H1 (cell line): ENCODE measurements at regions not wholly inside any gene's neighbourhood (a gene's known extent, or its start where the extent isn't known, plus 50 kb on each side); places are given as distances from the start of the nearest gene placed in this dataset.

Experiments
- CTCF ChIA-PET: fragments of 300-600 bp; sonication (Branson Sonifier 250); formaldehyde crosslinking; loops from one replicate; lab custom pipeline; 2021; ENCODE audit not compliant: partially characterized antibody; lab: Charles Lee
- POLR2A ChIA-PET: fragments of 300-600 bp; sonication (Branson Sonifier 250); formaldehyde crosslinking; loops from one replicate; lab custom pipeline; 2021; ENCODE audit warnings: inconsistent platforms; ENCODE audit not compliant: partially characterized antibody; lab: Charles Lee
- DNase-seq, 2 experiments: peaks; one replicate each; pipeline versions ENCODE4 v3.0.0 to v3.0.0-alpha.2; 2010 to 2022; ENCODE audit warnings: low spot score in 2 of 2, low read depth in 1 of 2, mixed read lengths in 1 of 2
- FAIRE-seq: peaks from 2 replicates; lab custom pipeline; 2011; peaks lifted over from hg19 to GRCh38; lab: Jason Lieb, UNC
- H2AFZ ChIP-seq: 2 replicates; pipeline ENCODE4 v1.8.1; 2012; ENCODE audit warnings: low read length, inconsistent platforms
- H2AK5ac ChIP-seq: 2 replicates; pipeline ENCODE4 v1.6.1; 2013; ENCODE audit warnings: low read depth, low read length
- H2BK120ac ChIP-seq: replicated peaks from 2 replicates; pipeline ENCODE3; 2013; ENCODE audit warnings: low read depth, low read length, inconsistent platforms
- H2BK12ac ChIP-seq: 2 replicates; pipeline ENCODE4 v1.6.1; 2013; ENCODE audit warnings: low read depth, low read length
- H2BK15ac ChIP-seq: 2 replicates; pipeline ENCODE4 v1.6.1; 2013; ENCODE audit warnings: low read length
- H2BK20ac ChIP-seq: 2 replicates; pipeline ENCODE4 v1.6.1; 2013; ENCODE audit warnings: low read length
- H2BK5ac ChIP-seq: 2 replicates; pipeline ENCODE4 v1.6.1; 2013; ENCODE audit warnings: low read depth, low read length
- H3K14ac ChIP-seq: 2 replicates; pipeline ENCODE4 v1.6.1; 2013; ENCODE audit warnings: inconsistent platforms; ENCODE audit not compliant: insufficient read length
- H3K18ac ChIP-seq: 2 replicates; pipeline ENCODE4 v1.6.1; 2013; ENCODE audit warnings: low read length; ENCODE audit errors: extremely low read depth
- H3K23ac ChIP-seq: 2 replicates; pipeline ENCODE4 v1.6.1; 2013; ENCODE audit warnings: inconsistent platforms; ENCODE audit not compliant: insufficient read length
- H3K23me2 ChIP-seq: 2 replicates; pipeline ENCODE4 v1.6.1; 2013; ENCODE audit warnings: low read depth, low read length
- H3K27ac ChIP-seq: 2 replicates; pipeline ENCODE4 v1.6.1; 2011; ENCODE audit warnings: low read depth, low read length, inconsistent platforms
- H3K27me3 ChIP-seq, 4 experiments: replicated peaks in 1 of 4; 1 replicate in 1 of 4; 2 replicates in 3 of 4; pipeline versions ENCODE4 v1.6.1 to v1.8.1; 2011 to 2013; ENCODE audit warnings: low read length in 3 of 4, mild to moderate bottlenecking in 3 of 4, inconsistent platforms in 2 of 4, mixed read lengths in 2 of 4, moderate library complexity in 1 of 4; ENCODE audit not compliant: control insufficient read depth in 3 of 4, insufficient read depth in 3 of 4; ENCODE audit errors: extremely low read depth in 1 of 4
- H3K36me3 ChIP-seq, 4 experiments: 2 replicates each; pipeline versions ENCODE4 v1.6.1 to v1.8.1; 2011 to 2013; ENCODE audit warnings: mild to moderate bottlenecking in 4 of 4, low read length in 3 of 4, moderate library complexity in 2 of 4, control low read depth in 1 of 4, inconsistent platforms in 1 of 4; ENCODE audit not compliant: insufficient read depth in 4 of 4, control insufficient read depth in 2 of 4
- H3K4ac ChIP-seq: replicated peaks from 2 replicates; pipeline ENCODE3; 2013; ENCODE audit warnings: low read length, low read depth, mixed read lengths, inconsistent platforms; ENCODE audit not compliant: insufficient read length
- H3K4me1 ChIP-seq, 4 experiments: replicated peaks in 1 of 4; 1 replicate in 1 of 4; 2 replicates in 3 of 4; pipeline versions ENCODE4 v1.6.1 to v1.8.1; 2011 to 2013; ENCODE audit warnings: low read length in 3 of 4, inconsistent platforms in 2 of 4, mixed read lengths in 1 of 4; ENCODE audit not compliant: insufficient read depth in 4 of 4, control insufficient read depth in 3 of 4
- H3K4me2 ChIP-seq, 2 experiments: 2 replicates each; pipeline versions ENCODE4 v1.6.1 to v1.8.1; 2011 to 2013; ENCODE audit warnings: low read depth in 2 of 2, low read length in 2 of 2, control low read depth in 1 of 2, inconsistent platforms in 1 of 2, mild to moderate bottlenecking in 1 of 2; ENCODE audit not compliant: insufficient read depth in 1 of 2
- H3K4me3 ChIP-seq, 4 experiments: fragments of 200-600, 300-600 bp in 1 of 4; sonication (generic), shearing (Covaris generic), sonication (Bioruptor Twin) in 1 of 4; 2 replicates each; pipeline versions ENCODE4 v1.5.1 to v1.8.1; 2011 to 2016; ENCODE audit warnings: low read length in 4 of 4, low read depth in 3 of 4, control low read depth in 2 of 4, inconsistent platforms in 2 of 4, mild to moderate bottlenecking in 2 of 4, mixed read lengths in 1 of 4, moderate library complexity in 1 of 4; ENCODE audit not compliant: insufficient read depth in 2 of 4; ENCODE audit errors: extremely low read depth in 1 of 4
- H3K56ac ChIP-seq: replicated peaks from 2 replicates; pipeline ENCODE3; 2013; ENCODE audit warnings: low read depth, mild to moderate bottlenecking, mixed read lengths, low read length, inconsistent platforms; ENCODE audit not compliant: insufficient read length
- H3K79me1 ChIP-seq: 2 replicates; pipeline ENCODE4 v1.6.1; 2013; ENCODE audit warnings: low read depth, low read length, control low read depth
- H3K79me2 ChIP-seq, 2 experiments: 2 replicates each; pipeline versions ENCODE4 v1.6.1 to v1.8.1; 2012 to 2013; ENCODE audit warnings: low read length in 2 of 2, mild to moderate bottlenecking in 2 of 2, inconsistent platforms in 1 of 2; ENCODE audit not compliant: insufficient read depth in 2 of 2, control insufficient read depth in 1 of 2
- H3K9ac ChIP-seq, 4 experiments: replicated peaks in 1 of 4; 1 replicate in 1 of 4; 2 replicates in 3 of 4; pipeline versions ENCODE4 v1.6.1 to v1.8.1; 2011 to 2013; ENCODE audit warnings: low read depth in 3 of 4, low read length in 3 of 4, control low read depth in 2 of 4, mild to moderate bottlenecking in 2 of 4, moderate library complexity in 2 of 4, inconsistent platforms in 1 of 4; ENCODE audit errors: extremely low read depth in 1 of 4
- H3K9me3 ChIP-seq, 2 experiments: 2 replicates each; pipeline versions ENCODE4 v1.6.1 to v1.8.1; 2012 to 2013; ENCODE audit warnings: mild to moderate bottlenecking in 2 of 2, moderate library complexity in 2 of 2, control low read depth in 1 of 2, inconsistent platforms in 1 of 2, low read depth in 1 of 2, low read length in 1 of 2, mixed read lengths in 1 of 2; ENCODE audit not compliant: insufficient read depth in 2 of 2
- H4K20me1 ChIP-seq, 2 experiments: replicated peaks in 1 of 2; 2 replicates each; pipeline versions ENCODE3 to v1.8.1; 2011 to 2013; ENCODE audit warnings: inconsistent platforms in 2 of 2, low read length in 2 of 2, mild to moderate bottlenecking in 1 of 2; ENCODE audit not compliant: insufficient read depth in 2 of 2, control insufficient read depth in 1 of 2
- H4K5ac ChIP-seq: 2 replicates; pipeline ENCODE4 v1.6.1; 2013; ENCODE audit warnings: low read length, low read depth, mixed read lengths, inconsistent platforms; ENCODE audit not compliant: insufficient read length
- H4K8ac ChIP-seq: 2 replicates; pipeline ENCODE4 v1.8.0; 2013; ENCODE audit warnings: mild to moderate bottlenecking, moderate library complexity, low read length, inconsistent platforms; ENCODE audit not compliant: insufficient read depth; ENCODE audit errors: extremely low read depth
- H4K91ac ChIP-seq: replicated peaks from 2 replicates; pipeline ENCODE3; 2013; ENCODE audit warnings: low read length, mixed read lengths, inconsistent platforms; ENCODE audit not compliant: insufficient read length
- GABPA ChIP-seq: IDR thresholded peaks from 2 replicates; pipeline ENCODE4 v1.6.1; 2011; ENCODE audit warnings: mild to moderate bottlenecking, low read length, moderate library complexity, borderline replicate concordance; ENCODE audit not compliant: insufficient read depth
- JUND ChIP-seq: IDR thresholded peaks from 2 replicates; pipeline ENCODE4 v1.6.1; 2011; ENCODE audit warnings: mild to moderate bottlenecking, improper control_type of control experiment, low read length
- PHF8 ChIP-seq: fragments of 200-600 bp; sonication (generic); conservative IDR thresholded peaks from 2 replicates; pipeline ENCODE4 v1.7.1; 2012; ENCODE audit warnings: low read depth, mild to moderate bottlenecking, inconsistent platforms, low read length, moderate library complexity
- WGBS, 2 experiments: shearing (Covaris generic) in 1 of 2; methylation state at CpG; one replicate each; pipeline versions ENCODE4 v1.1.6 to v1.1.7; 2013 to 2015; ENCODE audit warnings: low lambda C conversion rate in 2 of 2, mixed read lengths in 2 of 2, inconsistent platforms in 1 of 2, low coverage in 1 of 2, missing lambda C conversion rate in 1 of 2; ENCODE audit not compliant: insufficient replicate concordance in 2 of 2, insufficient coverage in 1 of 2, insufficient read length in 1 of 2; ENCODE audit errors: extremely low coverage in 1 of 2, missing lambda C conversion rate in 1 of 2; 5-methylcytosine and 5-hydroxymethylcytosine counted together
- TF ChIP-seq, protein P1 (sequence below): IDR thresholded peaks from 2 replicates; pipeline ENCODE4 v1.6.1; 2012; ENCODE audit warnings: inconsistent platforms

DNA sequence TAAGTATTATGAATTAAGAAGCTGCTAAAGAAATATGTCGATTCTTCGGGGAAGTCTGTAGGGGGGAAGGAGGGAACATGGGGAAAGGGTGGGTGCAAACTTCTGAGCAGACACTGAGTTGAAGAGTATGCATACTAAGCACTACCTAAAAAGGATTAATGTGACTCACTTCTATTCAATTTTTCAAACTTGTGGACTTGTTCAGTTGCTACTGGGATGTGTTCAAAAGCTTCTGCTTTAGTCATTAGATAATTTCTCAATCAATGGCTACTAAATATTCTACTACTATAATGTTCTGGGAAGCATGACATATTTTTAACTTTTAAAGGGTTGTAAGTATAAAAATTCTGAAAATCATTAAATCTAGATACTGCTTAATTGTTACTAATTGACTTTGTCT, 109.7 kb upstream of the FER start:
- no peaks in the 10 kb centered on the region for H3K79me2 ChIP-seq
- H2BK120ac ChIP-seq, result no peak overlapping the region
- 91% methylated on average over 2 of the region's 2 CpGs; no CpG with 5 or more reads in 1 of the 2 experiments for WGBS, 2 experiments
- H2BK20ac ChIP-seq, result no peak overlapping the region
- ChIA-PET POLR2A (interaction anchor here (0.6 to 1.2 kb wide), 2 partner anchors 110 to 665 kb away, joined by 3 read pairs; no protein-coding TSS in a partner anchor), CTCF (interaction anchor here (0.9 to 2.5 kb wide), 2 partner anchors 18 to 117 kb away, joined by 3 to 8 read pairs; no protein-coding TSS in a partner anchor)
- no peak overlapping the region for H2AK5ac ChIP-seq
- H3K56ac ChIP-seq, result no peak overlapping the region
- H4K20me1 ChIP-seq, result no peaks in the 10 kb centered on the region
- peaks cover 2 to 14% (median 9%) of the 10 kb centered on the region in 4 experiments; a peak in 4 of 7 replicates for H3K4me1 ChIP-seq
- peak overlapping the region; percentile 73; the same call in 1 of the 2 replicates for H2AFZ ChIP-seq
- no peaks in the 10 kb centered on the region for H3K79me1 ChIP-seq
- no peak for TF ChIP-seq JUND
- TF ChIP-seq GABPA, result no peak
- no peak for TF ChIP-seq PHF8
- TF ChIP-seq, protein P1, sequence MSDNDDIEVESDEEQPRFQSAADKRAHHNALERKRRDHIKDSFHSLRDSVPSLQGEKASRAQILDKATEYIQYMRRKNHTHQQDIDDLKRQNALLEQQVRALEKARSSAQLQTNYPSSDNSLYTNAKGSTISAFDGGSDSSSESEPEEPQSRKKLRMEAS, result no peak
- no peak overlapping the region for H2BK5ac ChIP-seq
- H3K4me2 ChIP-seq, result no peak overlapping the region
- no peak overlapping the region for H2BK12ac ChIP-seq
- no peaks in the 10 kb centered on the region for H3K23me2 ChIP-seq
- H3K23ac ChIP-seq, result no peak overlapping the region
- H4K5ac ChIP-seq, result no peak overlapping the region
- H3K9ac ChIP-seq, result no peak overlapping the region
- no peak overlapping the region for H3K4me3 ChIP-seq
- no peak overlapping the region; the same call in 1 of the 2 replicates for H3K18ac ChIP-seq
- FAIRE-seq (no peak), DNase-seq (no peak)
- H3K14ac ChIP-seq, result no peak overlapping the region
- no peaks in the 10 kb centered on the region for H3K9me3 ChIP-seq
- H3K4ac ChIP-seq, result no peak overlapping the region
- no peak overlapping the region for H4K91ac ChIP-seq
- H2BK15ac ChIP-seq, result no peak overlapping the region
- no peak overlapping the region for H3K27ac ChIP-seq
- no peaks in the 10 kb centered on the region for H3K36me3 ChIP-seq
- no peak overlapping the region for H4K8ac ChIP-seq
- no peaks in the 10 kb centered on the region for H3K27me3 ChIP-seq
